ENCODE measurements at regions not wholly inside any gene's neighbourhood (a gene's known extent, or its start where the extent isn't known, plus 50 kb on each side); places are given as distances from the start of the nearest gene placed in this dataset.

- TF ChIP-seq CTCF (conservative IDR thresholded peaks at IDR 0.05; ENCODE audit: low read depth, low read length), result no peak
- Histone ChIP-seq H3K4me2 (no peak overlapping the region), H3K36me3 (ENCODE audit: insufficient read depth) (no peaks in the 10 kb centered on the region), H3K27me3 (ENCODE audit: insufficient read depth, low read depth) (no peaks in the 10 kb centered on the region), H2AFZ (ENCODE audit: low read depth) (no peak overlapping the region), H3K4me1 (ENCODE audit: low read depth, poor library complexity, severe bottlenecking) (no peaks in the 10 kb centered on the region), H3K79me2 (ENCODE audit: insufficient read depth, low read depth) (no peaks in the 10 kb centered on the region), H3K4me3 (IDR thresholded peaks at IDR 0.05; ENCODE audit: insufficient read depth, low read depth, low read length) (no peak overlapping the region), H3K27ac (no peak overlapping the region), H4K20me1 (ENCODE audit: insufficient read depth) (no peaks in the 10 kb centered on the region), H3K9ac (no peak overlapping the region)
These were observed 51.0 kb upstream of the CA10 start for GRCh38 chr17:52209507-52209906.
